ENCODE measurements at regions not wholly inside any gene's neighbourhood (a gene's known extent, or its start where the extent isn't known, plus 50 kb on each side); places are given as distances from the start of the nearest gene placed in this dataset.
"Not testable (repeated sequence)": the region's sequence is repeated elsewhere in the genome, so short reads cannot be mapped to it uniquely, and the experiment has no call there.

DNA sequence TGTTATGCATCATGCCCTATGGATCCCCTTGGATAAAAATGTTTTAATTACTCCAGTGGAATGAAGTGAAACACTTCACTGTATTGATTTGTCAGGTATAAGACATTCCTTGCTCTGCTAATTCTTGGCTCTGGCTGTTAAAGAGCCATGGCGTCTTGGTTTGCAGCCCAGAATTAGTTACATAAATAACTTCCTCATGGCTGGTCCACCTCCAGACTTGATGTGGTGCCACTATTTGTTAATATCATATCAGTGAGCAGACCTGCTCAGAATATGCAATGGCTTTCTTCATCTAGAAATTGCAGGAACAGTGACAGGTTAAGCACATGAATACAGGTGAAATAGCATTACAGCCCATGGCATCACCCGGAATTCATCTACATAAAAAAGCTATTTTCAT lies 446.9 kb upstream of the GRIN3A start:
- DNase-seq (no peak), ATAC-seq (no peak)
- H3K9me3 Mint-ChIP-seq: peaks cover 3% of the 10 kb centered on the region
- H3K36me3 Mint-ChIP-seq (ENCODE audit: insufficient read depth): no peaks in the 10 kb centered on the region
- H3K27me3 Mint-ChIP-seq (ENCODE audit: low read depth): no peaks in the 10 kb centered on the region
- H3K4me3 Mint-ChIP-seq: no peak overlapping the region
- no peaks in the 10 kb centered on the region for H3K4me1 Mint-ChIP-seq (ENCODE audit: low read depth)

DNA sequence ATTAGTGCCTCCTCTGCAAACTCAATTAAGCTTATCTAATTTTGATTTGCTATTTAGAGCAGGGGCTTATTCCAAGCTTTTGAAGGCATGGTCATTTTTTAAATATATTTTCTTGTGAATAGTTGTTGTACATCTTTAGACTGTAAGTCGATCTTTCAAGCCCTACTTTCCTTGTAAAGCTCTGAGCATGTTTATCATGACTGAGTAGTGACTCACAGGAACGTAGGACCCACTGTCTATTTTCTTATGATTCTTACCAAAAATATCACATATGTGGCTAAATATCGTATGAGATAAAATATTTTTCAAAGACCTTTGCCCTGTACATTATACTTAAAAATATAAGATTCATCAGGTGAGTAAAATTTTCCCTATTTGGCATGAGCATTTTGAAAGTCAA lies 440.4 kb upstream of the GRIN3A start:
- no peaks in the 10 kb centered on the region for H3K4me1 Mint-ChIP-seq (ENCODE audit: low read depth)
- no peak for DNase-seq
- H3K36me3 Mint-ChIP-seq (ENCODE audit: insufficient read depth): no peaks in the 10 kb centered on the region
- peaks cover 11% of the 10 kb centered on the region for H3K9me3 Mint-ChIP-seq
- H3K4me3 Mint-ChIP-seq: no peak overlapping the region
- no peaks in the 10 kb centered on the region for H3K27me3 Mint-ChIP-seq (ENCODE audit: low read depth)
- no peak for ATAC-seq

DNA sequence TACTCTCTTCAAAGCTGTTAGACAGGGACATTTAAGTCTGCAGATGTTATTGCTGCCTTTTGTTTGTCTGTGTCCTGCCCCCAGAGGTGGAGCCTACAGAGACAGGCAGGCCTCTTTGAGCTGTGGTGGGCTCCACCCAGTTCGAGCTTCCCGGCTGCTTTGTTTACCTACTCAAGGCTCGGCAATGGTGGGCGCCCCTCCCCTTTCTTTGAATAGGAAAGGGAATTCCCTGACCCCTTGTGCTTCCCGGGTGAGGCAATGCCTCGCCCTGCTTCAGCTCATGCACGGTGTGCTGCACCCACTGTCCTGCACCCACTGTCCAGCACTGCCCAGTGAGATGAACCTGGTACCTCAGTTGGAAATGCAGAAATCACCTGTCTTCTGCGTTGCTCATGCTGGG lies 435.8 kb upstream of the GRIN3A start:
- not testable (repeated sequence) for H3K4me1 Mint-ChIP-seq (ENCODE audit: low read depth); H3K4me3 Mint-ChIP-seq; ATAC-seq

DNA sequence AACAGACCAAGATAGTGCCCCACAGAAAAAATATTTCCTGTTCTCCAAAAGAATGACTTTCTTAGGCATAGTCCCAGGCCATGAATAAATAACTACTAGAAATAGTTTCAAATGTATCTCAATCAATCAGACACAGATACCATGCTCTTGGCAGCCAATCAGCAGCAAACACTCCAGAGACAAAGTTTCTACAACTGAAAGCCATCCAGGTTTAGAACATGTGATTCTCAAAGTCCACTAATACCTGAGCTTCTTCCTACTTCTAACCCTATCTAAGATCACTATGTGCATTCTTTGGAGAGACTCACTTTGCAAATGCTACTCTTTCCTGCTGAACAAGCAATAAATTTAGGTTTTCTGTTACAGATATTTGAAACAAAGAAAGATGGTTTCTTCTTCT lies 425.8 kb upstream of the GRIN3A start:
- no peaks in the 10 kb centered on the region for H3K27me3 Mint-ChIP-seq (ENCODE audit: low read depth)
- no peaks in the 10 kb centered on the region for H3K36me3 Mint-ChIP-seq (ENCODE audit: insufficient read depth)
- H3K4me3 Mint-ChIP-seq: no peak overlapping the region
- H3K4me1 Mint-ChIP-seq (ENCODE audit: low read depth): no peaks in the 10 kb centered on the region
- ATAC-seq (no peak), DNase-seq (no peak)
- no peaks in the 10 kb centered on the region for H3K9me3 Mint-ChIP-seq

More for the DNA sequence above, 435.8 kb upstream of the GRIN3A start:
- not testable (repeated sequence) for DNase-seq; H3K27me3 Mint-ChIP-seq (ENCODE audit: low read depth); H3K36me3 Mint-ChIP-seq (ENCODE audit: insufficient read depth)
- peaks cover 13% of the 10 kb centered on the region for H3K9me3 Mint-ChIP-seq

DNA sequence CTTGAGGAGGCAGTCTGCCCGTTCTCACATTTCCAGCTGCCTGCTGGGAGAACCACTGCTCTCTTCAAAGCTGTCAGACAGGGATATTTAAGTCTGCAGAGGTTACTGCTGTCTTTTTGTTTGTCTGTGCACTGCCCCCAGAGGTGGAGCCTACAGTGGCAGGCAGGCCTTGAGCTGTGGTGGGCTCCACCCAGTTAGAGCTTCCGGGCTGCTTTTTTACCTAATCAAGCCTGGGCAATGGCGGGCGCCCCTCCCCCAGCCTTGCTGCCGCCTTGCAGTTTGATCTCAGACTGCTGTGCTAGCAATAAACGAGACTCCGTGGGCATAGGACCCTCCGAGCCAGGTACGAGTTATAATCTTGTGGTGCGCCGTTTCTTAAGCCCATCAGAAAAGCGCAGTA lies 414.6 kb upstream of the GRIN3A start:
- H3K27me3 Mint-ChIP-seq (ENCODE audit: low read depth); H3K36me3 Mint-ChIP-seq (ENCODE audit: insufficient read depth); H3K4me3 Mint-ChIP-seq; H3K9me3 Mint-ChIP-seq; H3K4me1 Mint-ChIP-seq (ENCODE audit: low read depth); ATAC-seq; DNase-seq: not testable (repeated sequence)

DNA sequence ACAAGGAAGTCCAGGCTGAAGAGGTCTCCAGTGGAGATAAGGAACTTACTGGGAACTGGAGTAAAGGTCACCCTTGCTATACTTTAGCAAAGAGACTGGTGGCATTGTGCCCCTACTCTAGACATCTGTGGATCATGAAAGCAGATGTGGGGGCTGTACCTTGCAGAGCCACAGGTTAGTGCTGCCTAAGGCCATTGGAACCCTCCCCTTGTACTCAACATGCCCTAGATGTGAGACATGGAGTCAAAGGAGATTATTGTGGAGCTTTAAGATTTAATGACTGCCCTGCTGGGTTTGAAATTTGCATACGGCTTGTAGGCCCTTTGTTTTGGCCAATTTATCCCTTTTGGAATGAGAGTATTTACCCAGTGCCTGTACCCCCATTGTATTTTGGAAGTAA lies 397.3 kb upstream of the GRIN3A start:
- Mint-ChIP-seq H3K4me3 (no peak overlapping the region), H3K36me3 (ENCODE audit: insufficient read depth) (no peaks in the 10 kb centered on the region), H3K27me3 (ENCODE audit: low read depth) (no peaks in the 10 kb centered on the region), H3K9me3 (no peaks in the 10 kb centered on the region), H3K4me1 (ENCODE audit: low read depth) (no peaks in the 10 kb centered on the region)
- ATAC-seq (no peak), DNase-seq (no peak)

DNA sequence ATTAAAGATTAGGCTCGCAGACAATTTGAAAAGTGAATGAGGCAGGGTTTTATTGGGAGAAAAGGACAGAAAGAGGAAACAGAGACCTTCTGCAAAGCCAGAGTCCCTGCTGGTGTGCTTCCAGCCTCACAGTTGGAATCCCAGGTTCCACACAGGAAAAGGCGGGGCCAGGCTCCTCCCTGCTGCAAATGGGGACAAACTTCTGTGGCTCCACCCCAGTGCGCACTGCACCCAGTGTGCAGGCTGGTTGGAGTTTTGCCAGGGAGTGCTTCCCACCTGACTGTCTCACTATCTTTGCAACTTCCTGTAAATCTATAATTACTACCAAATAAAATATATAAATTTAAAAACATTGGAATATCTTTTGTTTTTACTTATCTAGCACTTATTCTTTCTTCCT lies 386.0 kb upstream of the GRIN3A start:
- no peaks in the 10 kb centered on the region for H3K36me3 Mint-ChIP-seq (ENCODE audit: insufficient read depth)
- no peak overlapping the region for H3K4me3 Mint-ChIP-seq
- no peaks in the 10 kb centered on the region for H3K4me1 Mint-ChIP-seq (ENCODE audit: low read depth)
- H3K27me3 Mint-ChIP-seq (ENCODE audit: low read depth): no peaks in the 10 kb centered on the region
- H3K9me3 Mint-ChIP-seq: peaks cover 14% of the 10 kb centered on the region
- DNase-seq (no peak), ATAC-seq (no peak)

DNA sequence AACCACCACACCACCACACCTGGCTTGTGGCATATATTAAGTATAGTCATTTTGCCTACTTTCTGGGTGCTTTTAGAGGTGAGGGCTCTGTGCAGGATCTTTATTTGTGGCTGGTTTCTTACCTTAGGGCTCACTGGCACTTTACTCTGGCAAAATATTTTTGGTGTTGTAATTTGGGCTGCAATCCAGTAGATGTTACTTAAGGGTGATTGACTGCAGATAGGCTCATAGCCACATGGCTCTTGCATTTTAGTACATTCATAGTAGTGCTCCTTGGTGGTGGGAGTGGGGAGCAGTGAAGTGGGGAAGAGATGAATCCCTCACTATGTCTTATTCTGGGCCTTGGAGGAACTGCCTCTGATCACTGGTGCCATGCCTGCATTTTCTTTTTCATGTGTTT lies 376.1 kb upstream of the GRIN3A start:
- H3K4me3 Mint-ChIP-seq: no peak overlapping the region
- no peaks in the 10 kb centered on the region for H3K36me3 Mint-ChIP-seq (ENCODE audit: insufficient read depth)
- ATAC-seq: no peak
- peaks cover 2% of the 10 kb centered on the region for H3K9me3 Mint-ChIP-seq
- H3K27me3 Mint-ChIP-seq (ENCODE audit: low read depth): no peaks in the 10 kb centered on the region
- DNase-seq: no peak
- no peaks in the 10 kb centered on the region for H3K4me1 Mint-ChIP-seq (ENCODE audit: low read depth)

DNA sequence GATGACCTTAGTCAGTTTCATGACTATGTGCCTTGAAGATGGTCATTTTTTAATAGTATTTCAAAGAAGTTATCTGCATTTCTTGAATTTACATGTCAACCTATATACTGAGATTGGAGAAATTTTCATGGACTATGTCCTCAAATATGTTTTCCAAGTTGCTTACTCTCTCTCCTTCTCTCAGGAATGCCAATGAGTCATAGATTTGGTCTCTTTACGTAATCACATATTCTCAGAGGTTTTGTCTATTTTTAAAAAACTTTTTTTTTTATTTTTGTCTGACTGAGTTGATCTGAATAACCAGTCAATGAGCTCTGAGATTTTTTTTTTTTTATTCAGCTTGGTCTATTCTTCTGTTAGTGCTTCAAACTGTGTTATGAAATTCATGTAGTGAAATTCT lies 374.7 kb upstream of the GRIN3A start:
- Mint-ChIP-seq H3K4me3 (no peak overlapping the region), H3K4me1 (ENCODE audit: low read depth) (no peaks in the 10 kb centered on the region)
- DNase-seq: no peak

DNA sequence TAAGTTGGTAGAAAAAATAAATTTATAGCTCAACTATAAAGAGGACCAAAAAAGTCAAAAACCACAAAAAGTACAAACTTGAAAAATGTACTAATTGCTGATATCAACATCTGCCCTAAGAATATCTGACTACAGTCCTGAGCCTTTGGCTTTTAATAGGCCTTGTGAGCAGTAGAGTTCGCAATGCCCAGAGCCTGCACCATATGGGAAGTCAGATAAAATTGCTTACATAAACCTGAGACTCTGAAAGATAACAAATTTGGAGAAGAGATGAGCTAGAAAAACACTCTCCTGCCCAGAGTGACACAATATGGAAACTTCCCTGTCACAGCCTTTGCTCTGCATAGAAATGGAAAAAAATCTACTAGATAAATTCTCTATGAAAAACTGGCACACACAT lies 368.0 kb upstream of the GRIN3A start:
- H3K9me3 Mint-ChIP-seq: peaks cover 6% of the 10 kb centered on the region
- H3K27me3 Mint-ChIP-seq (ENCODE audit: low read depth): no peaks in the 10 kb centered on the region
- no peak overlapping the region for H3K4me3 Mint-ChIP-seq
- no peaks in the 10 kb centered on the region for H3K4me1 Mint-ChIP-seq (ENCODE audit: low read depth)
- ATAC-seq (no peak), DNase-seq (no peak)
- no peaks in the 10 kb centered on the region for H3K36me3 Mint-ChIP-seq (ENCODE audit: insufficient read depth)

More for the DNA sequence above, 374.7 kb upstream of the GRIN3A start:
- H3K9me3 Mint-ChIP-seq: peaks cover 2% of the 10 kb centered on the region
- no peaks in the 10 kb centered on the region for H3K36me3 Mint-ChIP-seq (ENCODE audit: insufficient read depth)
- no peak for ATAC-seq
- no peaks in the 10 kb centered on the region for H3K27me3 Mint-ChIP-seq (ENCODE audit: low read depth)

DNA sequence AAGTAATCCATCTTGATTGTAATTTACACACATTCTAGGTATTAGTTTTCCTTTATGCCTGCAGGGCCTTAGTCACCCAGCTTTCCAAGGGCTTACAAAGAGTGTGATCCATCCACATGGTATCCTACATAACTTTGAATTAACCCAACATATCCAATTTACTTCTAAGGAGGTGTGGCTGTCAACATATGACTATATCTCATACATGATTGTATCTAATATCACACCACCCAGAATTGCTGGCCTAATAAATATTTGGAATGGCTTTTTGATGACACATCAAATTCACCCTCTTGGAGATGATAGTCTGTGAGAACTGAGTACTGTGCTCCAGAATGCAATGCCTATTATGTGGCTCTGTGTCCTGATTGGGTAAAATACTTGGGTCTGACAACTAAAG lies 363.3 kb upstream of the GRIN3A start:
- no peaks in the 10 kb centered on the region for H3K36me3 Mint-ChIP-seq (ENCODE audit: insufficient read depth)
- H3K4me1 Mint-ChIP-seq (ENCODE audit: low read depth): no peaks in the 10 kb centered on the region
- ATAC-seq (no peak), DNase-seq (no peak)
- no peaks in the 10 kb centered on the region for H3K27me3 Mint-ChIP-seq (ENCODE audit: low read depth)
- H3K4me3 Mint-ChIP-seq: no peak overlapping the region
- H3K9me3 Mint-ChIP-seq: peaks cover 6% of the 10 kb centered on the region

DNA sequence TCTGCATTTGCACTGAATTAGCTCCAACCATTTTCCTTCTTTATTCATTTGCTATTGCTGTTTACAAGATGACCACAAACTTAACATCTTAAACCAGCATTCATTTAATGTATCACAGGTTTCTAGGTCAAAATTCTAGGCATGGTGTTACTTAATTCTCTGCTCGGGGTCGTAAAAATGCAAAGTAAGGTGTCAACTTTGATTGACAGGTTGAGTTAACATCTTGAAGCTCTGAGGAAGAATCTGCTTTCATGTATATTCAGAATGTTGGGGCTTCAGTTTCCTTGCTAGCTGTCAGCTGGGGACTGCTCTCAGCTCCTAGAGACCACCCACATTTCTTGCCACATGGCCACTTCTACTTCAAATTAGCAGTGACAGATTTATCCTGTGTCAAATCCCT lies 348.7 kb upstream of the GRIN3A start:
- ATAC-seq (no peak), DNase-seq (no peak)
- no peaks in the 10 kb centered on the region for H3K36me3 Mint-ChIP-seq (ENCODE audit: insufficient read depth)
- H3K27me3 Mint-ChIP-seq (ENCODE audit: low read depth): no peaks in the 10 kb centered on the region
- H3K4me1 Mint-ChIP-seq (ENCODE audit: low read depth): no peaks in the 10 kb centered on the region
- H3K4me3 Mint-ChIP-seq: no peak overlapping the region
- no peaks in the 10 kb centered on the region for H3K9me3 Mint-ChIP-seq

DNA sequence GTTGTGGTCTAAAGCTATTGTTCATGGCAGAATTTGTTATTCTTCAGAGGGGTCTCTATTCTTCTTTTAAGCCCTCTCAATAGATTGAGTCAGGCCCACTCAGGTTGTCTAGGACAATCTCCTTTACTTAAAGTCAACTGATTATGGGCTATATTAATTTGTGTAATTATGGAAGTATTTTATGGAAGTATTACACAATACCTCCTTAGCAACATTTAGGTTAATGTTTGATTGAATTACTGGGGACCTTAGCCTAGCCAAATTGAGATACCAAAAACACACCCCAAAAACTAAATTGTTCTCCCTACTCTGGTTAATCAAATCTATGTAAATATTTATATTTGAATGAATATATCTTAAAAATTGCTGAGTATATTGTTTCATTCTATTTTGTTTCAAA lies 347.1 kb upstream of the GRIN3A start:
- DNase-seq: no peak
- H3K36me3 Mint-ChIP-seq (ENCODE audit: insufficient read depth): no peaks in the 10 kb centered on the region
- no peak for ATAC-seq
- H3K9me3 Mint-ChIP-seq: no peaks in the 10 kb centered on the region
- no peaks in the 10 kb centered on the region for H3K4me1 Mint-ChIP-seq (ENCODE audit: low read depth)
- H3K27me3 Mint-ChIP-seq (ENCODE audit: low read depth): no peaks in the 10 kb centered on the region
- H3K4me3 Mint-ChIP-seq: no peak overlapping the region

DNA sequence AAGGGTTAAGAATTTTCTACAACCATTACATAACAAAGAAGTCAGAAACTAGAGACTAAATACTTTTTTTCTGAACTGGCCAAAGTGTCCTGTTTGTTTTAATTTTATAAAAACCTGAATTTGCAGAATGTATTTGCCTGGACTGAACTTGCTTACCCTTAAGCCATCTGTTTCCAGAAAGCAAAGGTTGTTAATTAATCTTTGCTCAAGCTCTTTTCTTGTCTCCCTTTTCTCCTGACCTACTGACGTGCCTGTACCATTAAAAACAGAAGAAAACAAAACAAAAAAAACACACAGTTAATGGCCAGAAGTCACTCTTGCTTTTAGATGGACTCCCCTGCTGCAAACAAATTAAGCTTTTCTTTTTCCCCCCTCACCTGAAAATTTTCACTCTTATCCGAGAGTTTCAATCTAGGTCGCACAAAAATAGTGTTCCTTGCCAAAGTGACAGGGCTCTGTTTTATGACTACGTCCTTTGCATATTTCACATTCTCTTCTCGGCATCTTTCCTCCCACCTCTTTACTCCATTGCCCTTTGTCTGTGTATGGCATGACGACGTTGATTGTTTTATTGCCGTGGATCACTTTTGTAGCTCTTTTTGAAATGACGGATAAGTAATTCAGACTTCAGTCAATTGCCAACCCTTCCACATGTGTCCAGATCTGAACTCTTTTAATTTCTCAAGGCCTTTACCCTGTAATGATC lies 333.8 kb upstream of the GRIN3A start:
- no peaks in the 10 kb centered on the region for H3K4me1 Mint-ChIP-seq (ENCODE audit: low read depth)
- no peaks in the 10 kb centered on the region for H3K27me3 Mint-ChIP-seq (ENCODE audit: low read depth)
- H3K9me3 Mint-ChIP-seq: no peaks in the 10 kb centered on the region
- H3K4me3 Mint-ChIP-seq: no peak overlapping the region
- no peaks in the 10 kb centered on the region for H3K36me3 Mint-ChIP-seq (ENCODE audit: insufficient read depth)
- DNase-seq (no peak), ATAC-seq (no peak)

DNA sequence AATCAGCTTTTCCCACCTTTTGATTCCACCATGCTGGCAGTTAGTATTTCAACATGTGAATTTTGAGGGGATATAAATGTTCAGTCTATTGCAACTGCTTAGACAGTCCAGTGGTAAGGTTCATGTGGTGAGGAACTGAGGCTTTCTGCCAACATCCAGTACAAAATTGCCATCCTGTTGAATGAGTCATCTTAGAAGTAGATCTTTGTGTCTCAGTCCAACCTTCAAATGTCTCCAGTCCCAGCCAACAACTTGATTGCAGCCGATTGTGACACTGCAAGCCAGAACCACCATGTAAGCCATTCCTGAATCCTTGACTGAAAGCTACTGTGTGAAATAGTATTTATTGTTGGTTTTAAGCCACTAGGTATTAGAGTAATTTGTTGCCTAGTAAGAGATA lies 331.5 kb upstream of the GRIN3A start:
- Mint-ChIP-seq H3K27me3 (ENCODE audit: low read depth) (no peaks in the 10 kb centered on the region), H3K4me1 (ENCODE audit: low read depth) (no peaks in the 10 kb centered on the region), H3K4me3 (no peak overlapping the region), H3K36me3 (ENCODE audit: insufficient read depth) (no peaks in the 10 kb centered on the region), H3K9me3 (no peaks in the 10 kb centered on the region)
- ATAC-seq (no peak), DNase-seq (no peak)

DNA sequence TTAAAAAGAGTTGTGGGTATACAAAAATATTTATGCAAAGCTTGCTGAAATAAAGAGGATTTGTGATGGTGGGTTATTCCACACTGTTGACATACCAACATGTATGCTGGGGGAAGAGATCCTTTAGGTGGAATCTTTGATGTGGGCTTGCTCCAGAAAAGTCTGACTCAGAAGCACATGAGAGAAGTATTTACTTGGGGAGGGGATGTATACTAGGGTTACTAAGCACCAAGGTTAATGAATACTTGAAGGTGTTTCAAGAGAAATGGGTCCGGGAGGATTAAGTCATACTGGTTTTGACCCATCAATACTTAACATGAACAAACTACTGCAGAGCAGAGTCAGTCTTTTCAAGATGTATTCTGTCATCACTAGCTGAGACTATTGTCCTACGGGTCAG lies 316.4 kb upstream of the GRIN3A start:
- no peak for ATAC-seq
- Mint-ChIP-seq H3K9me3 (peaks cover 5% of the 10 kb centered on the region), H3K4me3 (no peak overlapping the region), H3K27me3 (ENCODE audit: low read depth) (no peaks in the 10 kb centered on the region), H3K4me1 (ENCODE audit: low read depth) (peaks cover 15% of the 10 kb centered on the region), H3K36me3 (ENCODE audit: insufficient read depth) (no peaks in the 10 kb centered on the region)
- DNase-seq: no peak
